ENCODE measurements at regions not wholly inside any gene's neighbourhood (a gene's known extent, or its start where the extent isn't known, plus 50 kb on each side); places are given as distances from the start of the nearest gene placed in this dataset.
A peak's percentile ranks its signal among the peaks of the same experiment; 100 is the strongest.

DNA sequence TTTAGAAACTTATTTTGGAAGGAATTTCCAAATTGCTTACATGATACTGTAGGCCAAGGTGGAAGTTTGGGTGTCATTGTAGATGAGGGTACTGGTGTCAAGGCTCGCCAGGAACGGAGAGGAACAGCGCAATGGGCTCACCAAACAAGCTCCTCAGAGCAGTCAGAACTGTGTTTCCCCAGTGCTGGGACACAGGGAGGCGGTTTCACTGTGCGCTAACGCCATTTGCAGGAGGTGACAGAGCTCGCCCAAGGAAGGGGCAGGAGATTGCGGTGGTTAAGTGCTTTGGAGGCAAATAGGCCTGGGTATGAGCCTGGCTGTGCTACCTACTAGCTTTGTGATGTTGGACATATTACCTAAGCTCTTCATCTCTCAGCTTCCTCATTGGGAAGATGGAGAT, 57.3 kb downstream of the HHEX start:
- H3K79me2 ChIP-seq (ENCODE audit: insufficient read depth, low read length), result no peaks in the 10 kb centered on the region
- no peaks in the 10 kb centered on the region for H3K9me2 ChIP-seq (replicated peaks; ENCODE audit: low read depth, low read length)
- peaks cover 23% of the 10 kb centered on the region for H3K4me1 ChIP-seq (ENCODE audit: insufficient read depth, low read length, poor library complexity, severe bottlenecking)
- no peaks in the 10 kb centered on the region for H3K9me3 ChIP-seq (ENCODE audit: insufficient read depth, low read depth, low read length)
- H3K27me3 ChIP-seq (ENCODE audit: insufficient read depth, low read length, poor library complexity, severe bottlenecking), result no peaks in the 10 kb centered on the region
- no peaks in the 10 kb centered on the region for H3K36me3 ChIP-seq (ENCODE audit: insufficient read depth, low read length)
- no peaks in the 10 kb centered on the region for H3F3A ChIP-seq (ENCODE audit: low read depth)
- no peaks in the 10 kb centered on the region for H4K20me1 ChIP-seq (ENCODE audit: insufficient read depth, low read length, poor library complexity, severe bottlenecking)
- H3K4me2 ChIP-seq (ENCODE audit: low read depth, low read length, poor library complexity, severe bottlenecking), result no peak overlapping the region
- H2AFZ ChIP-seq (ENCODE audit: low read length), result no peak overlapping the region
- TF ChIP-seq, protein P1, sequence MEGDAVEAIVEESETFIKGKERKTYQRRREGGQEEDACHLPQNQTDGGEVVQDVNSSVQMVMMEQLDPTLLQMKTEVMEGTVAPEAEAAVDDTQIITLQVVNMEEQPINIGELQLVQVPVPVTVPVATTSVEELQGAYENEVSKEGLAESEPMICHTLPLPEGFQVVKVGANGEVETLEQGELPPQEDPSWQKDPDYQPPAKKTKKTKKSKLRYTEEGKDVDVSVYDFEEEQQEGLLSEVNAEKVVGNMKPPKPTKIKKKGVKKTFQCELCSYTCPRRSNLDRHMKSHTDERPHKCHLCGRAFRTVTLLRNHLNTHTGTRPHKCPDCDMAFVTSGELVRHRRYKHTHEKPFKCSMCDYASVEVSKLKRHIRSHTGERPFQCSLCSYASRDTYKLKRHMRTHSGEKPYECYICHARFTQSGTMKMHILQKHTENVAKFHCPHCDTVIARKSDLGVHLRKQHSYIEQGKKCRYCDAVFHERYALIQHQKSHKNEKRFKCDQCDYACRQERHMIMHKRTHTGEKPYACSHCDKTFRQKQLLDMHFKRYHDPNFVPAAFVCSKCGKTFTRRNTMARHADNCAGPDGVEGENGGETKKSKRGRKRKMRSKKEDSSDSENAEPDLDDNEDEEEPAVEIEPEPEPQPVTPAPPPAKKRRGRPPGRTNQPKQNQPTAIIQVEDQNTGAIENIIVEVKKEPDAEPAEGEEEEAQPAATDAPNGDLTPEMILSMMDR (conservative IDR thresholded peaks at IDR 0.05; ENCODE audit: low read length), result no peak
- no peak for TF ChIP-seq EZH2phosphoT487 (IDR thresholded peaks at IDR 0.05; ENCODE audit: borderline replicate concordance)
- no peak overlapping the region for H3K4me3 ChIP-seq (ENCODE audit: low read length, poor library complexity, severe bottlenecking)
- no peak overlapping the region for H3K9ac ChIP-seq (ENCODE audit: low read depth, low read length, poor library complexity, severe bottlenecking)

DNA sequence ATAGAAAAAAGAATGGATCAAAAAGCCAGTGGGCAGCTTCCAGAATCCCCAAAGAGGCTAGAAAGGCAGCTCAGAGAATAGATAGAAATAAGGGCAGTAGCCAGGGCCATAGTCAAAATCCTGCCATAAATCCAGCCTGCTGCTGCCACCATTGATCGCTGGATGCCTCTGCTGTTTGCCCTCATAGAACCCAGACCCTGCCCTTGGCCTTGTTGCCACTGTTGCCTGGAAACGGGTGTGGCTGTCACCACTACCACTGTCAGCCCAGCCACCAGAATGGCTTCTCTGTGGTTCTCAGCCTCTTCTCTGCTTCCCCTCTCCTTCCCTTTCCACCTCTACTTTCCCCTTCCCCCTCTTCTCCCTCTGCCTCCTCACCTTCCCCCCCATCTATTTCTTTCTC, 57.8 kb downstream of the HHEX start:
- TF ChIP-seq EZH2phosphoT487 (IDR thresholded peaks at IDR 0.05; ENCODE audit: borderline replicate concordance), result no peak
- TF ChIP-seq, protein P1 (conservative IDR thresholded peaks at IDR 0.05; ENCODE audit: low read length), result no peak
- Histone ChIP-seq H3K27me3 (ENCODE audit: insufficient read depth, low read length, poor library complexity, severe bottlenecking) (no peaks in the 10 kb centered on the region), H3K9me2 (replicated peaks; ENCODE audit: low read depth, low read length) (no peaks in the 10 kb centered on the region), H2AFZ (ENCODE audit: low read length) (no peak overlapping the region), H3K4me2 (ENCODE audit: low read depth, low read length, poor library complexity, severe bottlenecking) (peak overlapping the region; percentile 13), H3K9me3 (ENCODE audit: insufficient read depth, low read depth, low read length) (no peaks in the 10 kb centered on the region), H3K4me3 (ENCODE audit: low read length, poor library complexity, severe bottlenecking) (no peak overlapping the region), H3K79me2 (ENCODE audit: insufficient read depth, low read length) (no peaks in the 10 kb centered on the region), H4K20me1 (ENCODE audit: insufficient read depth, low read length, poor library complexity, severe bottlenecking) (no peaks in the 10 kb centered on the region), H3F3A (ENCODE audit: low read depth) (no peaks in the 10 kb centered on the region), H3K4me1 (ENCODE audit: insufficient read depth, low read length, poor library complexity, severe bottlenecking) (peaks cover 23% of the 10 kb centered on the region), H3K36me3 (ENCODE audit: insufficient read depth, low read length) (no peaks in the 10 kb centered on the region), H3K9ac (ENCODE audit: low read depth, low read length, poor library complexity, severe bottlenecking) (no peak overlapping the region)

DNA sequence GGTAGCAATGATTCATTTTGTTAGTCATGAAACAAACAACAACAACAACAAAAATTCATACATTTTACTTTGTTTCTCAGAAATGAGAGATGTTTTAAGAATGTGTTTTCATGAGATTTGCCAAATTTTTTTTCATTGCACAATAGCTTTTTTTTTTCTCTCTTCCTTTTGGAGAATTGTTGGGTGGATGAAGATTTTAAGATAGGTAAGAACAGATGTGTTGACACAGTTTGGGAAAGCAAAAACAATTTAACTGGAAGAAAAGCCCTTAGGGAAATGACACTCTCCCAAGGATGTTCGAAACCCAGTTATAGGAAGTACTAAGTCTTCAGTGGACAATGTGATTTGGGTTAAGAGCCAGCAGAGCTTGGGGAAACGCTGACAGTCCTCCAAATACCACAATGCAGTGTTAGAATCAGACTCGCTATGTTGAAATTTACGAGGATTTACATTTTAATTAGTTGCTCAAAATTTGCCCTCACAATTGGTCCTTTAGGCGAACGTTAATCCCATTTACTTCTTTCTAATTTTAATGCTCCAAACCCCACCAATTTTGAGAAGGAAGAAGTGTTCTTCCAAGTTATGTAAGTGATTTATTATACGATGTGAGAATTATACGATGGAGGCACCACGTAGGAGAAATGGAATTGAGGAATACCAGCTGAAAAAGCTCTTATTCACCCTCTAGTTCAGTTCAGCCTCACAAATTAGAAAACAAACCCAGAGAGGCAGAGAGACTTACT, 61.2 kb downstream of the HHEX start:
- Histone ChIP-seq H3K4me1 (ENCODE audit: insufficient read depth, low read length, poor library complexity, severe bottlenecking) (peaks cover 33% of the 10 kb centered on the region), H3K79me2 (ENCODE audit: insufficient read depth, low read length) (no peaks in the 10 kb centered on the region), H3K27me3 (ENCODE audit: insufficient read depth, low read length, poor library complexity, severe bottlenecking) (no peaks in the 10 kb centered on the region), H3K9ac (ENCODE audit: low read depth, low read length, poor library complexity, severe bottlenecking) (no peak overlapping the region), H3K36me3 (ENCODE audit: insufficient read depth, low read length) (no peaks in the 10 kb centered on the region), H2AFZ (ENCODE audit: low read length) (no peak overlapping the region), H4K20me1 (ENCODE audit: insufficient read depth, low read length, poor library complexity, severe bottlenecking) (no peaks in the 10 kb centered on the region), H3K4me2 (ENCODE audit: low read depth, low read length, poor library complexity, severe bottlenecking) (no peak overlapping the region), H3K9me2 (replicated peaks; ENCODE audit: low read depth, low read length) (no peaks in the 10 kb centered on the region), H3K4me3 (ENCODE audit: low read length, poor library complexity, severe bottlenecking) (no peak overlapping the region), H3K9me3 (ENCODE audit: insufficient read depth, low read depth, low read length) (no peaks in the 10 kb centered on the region), H3F3A (ENCODE audit: low read depth) (peaks cover 7% of the 10 kb centered on the region)
- TF ChIP-seq EZH2phosphoT487 (IDR thresholded peaks at IDR 0.05; ENCODE audit: borderline replicate concordance), result no peak
- TF ChIP-seq, protein P1 (conservative IDR thresholded peaks at IDR 0.05; ENCODE audit: low read length), result no peak
